B cell (primary cell): ENCODE measurements at regions not wholly inside any gene's neighbourhood (a gene's known extent, or its start where the extent isn't known, plus 50 kb on each side); places are given as distances from the start of the nearest gene placed in this dataset.

ENCODE experiments used
- EZH2 ChIP-seq: IDR thresholded peaks from 2 replicates; pipeline ENCODE4 v1.6.1; 2012; ENCODE audit warnings: borderline replicate concordance, low read depth, mild to moderate bottlenecking, moderate library complexity, low read length; ENCODE audit not compliant: insufficient read depth, poor library complexity, severe bottlenecking
- TF ChIP-seq, protein P1 (sequence below): fragments of 200-600 bp; IDR thresholded peaks from one replicate; pipeline ENCODE4 v1.8.0; 2022; ENCODE audit warnings: antibody characterized with exemption, mild to moderate bottlenecking

DNA sequence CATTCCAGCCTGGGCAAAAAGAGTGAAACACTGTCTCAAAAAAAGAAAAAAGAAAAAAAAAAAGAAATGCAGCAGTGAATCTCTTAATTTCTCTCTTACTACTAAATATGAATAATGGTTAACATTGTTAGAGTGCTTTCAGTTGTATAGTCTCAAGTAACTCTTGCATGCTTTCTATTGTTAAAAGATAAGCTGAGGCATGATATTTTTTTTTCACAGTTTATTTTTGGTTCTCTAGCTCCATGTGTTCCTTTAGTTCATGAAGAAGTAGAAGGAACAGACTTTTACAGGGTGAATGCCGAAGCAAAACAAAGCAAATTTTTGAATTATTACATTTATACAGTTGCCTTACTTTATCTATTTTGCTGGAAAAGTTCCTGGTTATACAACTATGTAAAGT, 1180.9 kb downstream of the OTOL1 start:
- TF ChIP-seq, protein P1, sequence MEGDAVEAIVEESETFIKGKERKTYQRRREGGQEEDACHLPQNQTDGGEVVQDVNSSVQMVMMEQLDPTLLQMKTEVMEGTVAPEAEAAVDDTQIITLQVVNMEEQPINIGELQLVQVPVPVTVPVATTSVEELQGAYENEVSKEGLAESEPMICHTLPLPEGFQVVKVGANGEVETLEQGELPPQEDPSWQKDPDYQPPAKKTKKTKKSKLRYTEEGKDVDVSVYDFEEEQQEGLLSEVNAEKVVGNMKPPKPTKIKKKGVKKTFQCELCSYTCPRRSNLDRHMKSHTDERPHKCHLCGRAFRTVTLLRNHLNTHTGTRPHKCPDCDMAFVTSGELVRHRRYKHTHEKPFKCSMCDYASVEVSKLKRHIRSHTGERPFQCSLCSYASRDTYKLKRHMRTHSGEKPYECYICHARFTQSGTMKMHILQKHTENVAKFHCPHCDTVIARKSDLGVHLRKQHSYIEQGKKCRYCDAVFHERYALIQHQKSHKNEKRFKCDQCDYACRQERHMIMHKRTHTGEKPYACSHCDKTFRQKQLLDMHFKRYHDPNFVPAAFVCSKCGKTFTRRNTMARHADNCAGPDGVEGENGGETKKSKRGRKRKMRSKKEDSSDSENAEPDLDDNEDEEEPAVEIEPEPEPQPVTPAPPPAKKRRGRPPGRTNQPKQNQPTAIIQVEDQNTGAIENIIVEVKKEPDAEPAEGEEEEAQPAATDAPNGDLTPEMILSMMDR: no peak
- TF ChIP-seq EZH2: no peak
